GM19372 (cell line): ENCODE measurements at regions not wholly inside any gene's neighbourhood (a gene's known extent, or its start where the extent isn't known, plus 50 kb on each side); places are given as distances from the start of the nearest gene placed in this dataset.
"Not testable (repeated sequence)": the region's sequence is repeated elsewhere in the genome, so short reads cannot be mapped to it uniquely, and the experiment has no call there.

Source experiments
- ATAC-seq: cut with Tn5 transposase; IDR thresholded peaks from one replicate; pipeline ENCODE4 v1.9.1; 2021; ENCODE audit warnings: mild to moderate bottlenecking, low read depth, moderate library complexity; ENCODE audit not compliant: unreplicated experiment

- no peak for ATAC-seq
Observed at GRCh38 chr10:7108141-7108540, 302.7 kb downstream of the SFMBT2 start.

DNA sequence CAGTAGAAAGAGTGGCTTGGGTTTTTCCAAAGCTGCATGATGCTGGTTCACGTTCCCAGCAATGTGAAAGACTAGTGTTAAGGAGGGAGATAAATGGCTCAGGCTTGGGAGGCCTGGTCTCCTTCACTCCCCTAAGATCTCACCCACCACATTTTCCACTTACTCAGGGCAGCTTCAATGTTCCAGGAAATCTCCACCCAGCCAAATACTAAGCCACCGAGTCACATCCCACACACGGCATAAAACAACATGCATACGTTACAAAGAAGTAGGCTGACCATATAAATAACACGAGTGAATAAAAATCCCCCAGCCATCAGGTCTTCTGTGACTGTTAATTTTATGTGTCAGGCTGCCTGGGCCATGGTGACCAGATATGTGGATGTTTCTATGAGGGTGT, 303.5 kb downstream of the SFMBT2 start:
- ATAC-seq: no peak

DNA sequence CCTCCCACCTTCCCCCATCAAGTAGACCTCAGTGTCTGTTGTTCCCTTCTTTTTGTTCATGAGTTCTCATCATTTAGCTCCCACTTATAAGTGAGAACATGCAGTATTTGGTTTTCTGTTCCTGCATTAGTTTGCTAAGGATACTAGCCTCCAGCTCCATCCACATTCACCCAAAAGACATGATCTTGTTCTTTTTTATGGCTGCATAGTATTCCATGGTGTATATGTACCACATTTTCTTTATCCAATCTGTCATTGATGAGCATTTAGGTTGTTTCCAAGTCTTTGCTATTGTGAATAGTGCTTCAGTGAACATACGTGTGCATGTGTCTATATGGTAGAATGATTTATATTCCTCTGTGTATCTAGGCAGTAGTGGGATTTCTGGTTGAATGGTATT, 306.5 kb downstream of the SFMBT2 start:
- not testable (repeated sequence) for ATAC-seq

GRCh38 chr10:7102557-7103349, 308.1 kb downstream of the SFMBT2 start:
- ATAC-seq: no peak

GRCh38 chr10:7102084-7102483, 308.8 kb downstream of the SFMBT2 start:
- ATAC-seq: no peak

DNA sequence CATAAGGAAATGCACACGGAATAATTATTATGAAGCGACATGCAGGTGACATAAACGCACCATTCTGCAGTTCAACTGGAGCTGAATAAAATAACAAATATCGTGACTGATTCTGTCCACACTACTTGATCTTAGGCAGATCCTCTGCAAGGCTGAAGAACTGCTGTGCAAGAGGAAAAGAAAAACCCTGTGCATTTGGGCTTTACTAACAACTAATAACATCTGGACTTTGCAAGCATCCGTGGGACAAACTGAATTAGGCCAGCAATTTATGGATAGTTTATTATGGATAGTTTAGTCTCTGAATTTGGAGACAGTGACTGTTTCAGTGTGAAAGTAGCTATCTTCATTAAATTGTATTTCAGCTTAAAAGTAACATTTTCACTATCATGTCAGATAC, 309.4 kb downstream of the SFMBT2 start:
- no peak for ATAC-seq

GRCh38 chr10:7100032-7100702, 310.7 kb downstream of the SFMBT2 start:
- ATAC-seq: no peak

GRCh38 chr10:7098160-7098762, 312.6 kb downstream of the SFMBT2 start:
- ATAC-seq: no peak

GRCh38 chr10:7094781-7095180, 316.1 kb downstream of the SFMBT2 start:
- no peak for ATAC-seq

GRCh38 chr10:7093368-7093767, 317.5 kb downstream of the SFMBT2 start:
- no peak for ATAC-seq

DNA sequence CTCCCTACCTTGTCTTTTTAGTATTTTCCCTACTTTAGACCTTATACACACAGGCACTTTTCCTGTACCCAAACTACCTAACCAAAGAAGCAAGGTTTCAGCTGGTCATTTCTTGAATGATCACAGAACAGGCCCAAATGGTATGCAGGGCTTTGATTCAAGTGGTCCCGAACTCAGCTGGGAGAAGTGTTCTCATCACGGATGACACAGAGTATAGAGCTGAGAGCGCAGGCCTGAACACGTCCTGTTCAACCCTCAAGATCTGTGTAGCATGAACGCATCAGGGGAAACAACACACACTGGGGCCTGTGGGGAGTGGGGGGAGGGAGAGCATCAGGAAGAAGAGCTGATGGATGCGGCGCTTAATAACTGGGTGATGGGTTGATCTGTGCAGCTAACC, 318.2 kb downstream of the SFMBT2 start:
- ATAC-seq: no peak

DNA sequence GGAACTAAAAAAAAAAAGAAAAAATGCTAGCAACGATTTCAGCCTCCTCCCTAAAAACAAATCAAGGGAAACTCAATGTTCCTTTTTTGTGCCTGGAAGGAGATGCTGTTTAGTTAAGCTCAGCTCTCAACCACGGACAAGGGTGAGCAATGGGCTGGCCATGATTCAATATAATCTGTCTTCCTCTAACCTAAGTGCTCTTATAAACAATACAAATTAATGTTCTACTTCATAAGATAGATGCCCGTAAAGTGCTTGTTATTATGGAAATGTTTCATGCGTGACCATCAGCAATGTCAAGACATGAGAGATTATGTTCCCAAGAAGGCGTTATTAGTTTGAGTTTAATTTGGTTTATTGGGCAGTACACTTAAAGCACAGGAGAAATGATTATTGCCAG, 320.3 kb downstream of the SFMBT2 start:
- ATAC-seq: no peak

DNA sequence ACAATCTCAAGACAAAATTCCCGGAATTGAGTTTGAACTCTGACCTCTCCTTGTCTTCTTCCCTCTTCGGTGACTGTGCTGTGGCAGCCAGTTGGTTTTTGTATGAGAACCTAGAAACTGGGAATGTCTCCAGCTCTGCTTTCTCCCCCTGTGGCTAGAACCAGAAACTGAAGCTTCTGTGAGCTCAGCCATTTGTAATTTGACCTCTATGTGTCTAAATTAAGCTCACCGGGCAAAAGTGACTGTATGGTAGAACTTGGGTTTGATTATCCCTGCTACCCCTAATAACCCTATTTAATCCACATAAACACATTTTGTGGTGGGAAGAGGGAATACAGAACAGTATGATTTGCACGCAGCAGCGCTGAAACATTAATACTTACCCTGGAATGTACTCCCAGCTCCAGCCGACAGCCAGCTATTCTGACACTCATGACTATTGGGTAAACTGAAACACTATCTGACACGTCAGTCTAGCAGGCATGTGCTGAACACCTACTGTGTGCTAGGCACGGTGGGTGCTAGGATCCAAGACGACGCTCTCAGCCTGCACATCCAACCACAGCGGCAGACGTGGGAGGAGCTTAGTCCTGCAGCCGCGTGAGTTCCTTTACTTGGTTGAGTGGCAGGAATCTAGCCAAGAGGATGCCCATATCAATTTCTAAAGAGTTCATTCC, 324.8 kb downstream of the SFMBT2 start:
- no peak for ATAC-seq

DNA sequence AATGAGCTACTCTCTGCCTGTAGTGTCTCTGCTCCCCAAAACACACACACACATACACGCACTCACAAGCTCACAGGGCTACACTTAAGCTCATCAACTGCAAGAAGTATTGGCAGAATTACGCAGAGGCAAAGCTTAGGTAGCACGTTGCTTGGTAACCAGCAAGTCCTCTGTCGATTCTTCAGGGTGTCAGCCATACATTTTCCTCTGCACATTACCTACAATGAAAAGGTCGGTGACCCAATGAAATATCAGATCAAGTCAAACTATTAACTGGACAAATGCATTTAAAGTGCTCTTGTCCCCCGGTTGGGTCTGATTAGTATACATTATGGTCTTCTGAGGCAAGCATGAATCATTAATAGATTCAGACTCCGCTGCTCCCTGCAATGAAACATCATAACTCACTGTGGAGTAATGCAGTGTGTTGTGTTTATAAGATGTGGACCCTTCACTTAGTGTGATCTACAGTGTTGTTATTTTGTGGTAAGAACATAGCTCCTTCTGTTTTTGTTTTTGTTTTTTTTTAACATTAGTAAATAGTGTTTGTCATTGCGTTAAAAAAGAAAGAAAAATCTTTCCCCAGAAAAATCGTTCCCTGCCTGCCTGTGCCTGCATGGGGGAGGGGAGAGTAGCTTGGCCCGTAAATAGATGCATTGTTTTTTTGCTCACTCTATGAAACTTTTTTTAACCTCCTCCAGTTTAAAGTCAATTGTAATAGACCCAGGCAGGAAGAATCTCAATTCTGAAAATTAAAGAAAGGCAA, 325.5 kb downstream of the SFMBT2 start:
- ATAC-seq: no peak

GRCh38 chr10:7084280-7085005, 326.4 kb downstream of the SFMBT2 start:
- no peak for ATAC-seq

GRCh38 chr10:7082967-7083366, 327.9 kb downstream of the SFMBT2 start:
- ATAC-seq: no peak

DNA sequence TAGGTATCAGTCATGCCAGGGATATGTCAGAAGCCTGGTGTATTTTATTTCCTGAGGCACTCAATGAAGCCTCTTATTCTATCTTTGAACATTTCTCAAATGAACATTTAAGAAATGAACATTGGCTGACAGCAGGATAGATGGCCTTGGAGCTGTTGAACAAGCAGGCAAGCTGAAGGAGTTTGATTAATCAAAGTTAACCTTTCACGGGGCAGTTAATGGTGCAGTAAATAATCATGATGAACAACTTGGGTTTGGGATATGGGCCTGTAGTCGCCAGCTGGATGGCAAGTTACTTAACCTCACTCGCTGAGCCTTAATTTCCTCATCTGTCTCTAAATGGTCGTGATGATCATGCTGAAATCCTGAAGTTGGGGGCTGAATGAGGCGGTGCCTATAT, 333.0 kb downstream of the SFMBT2 start:
- no peak for ATAC-seq

GRCh38 chr10:7075851-7076250, 335.0 kb downstream of the SFMBT2 start:
- ATAC-seq: no peak

DNA sequence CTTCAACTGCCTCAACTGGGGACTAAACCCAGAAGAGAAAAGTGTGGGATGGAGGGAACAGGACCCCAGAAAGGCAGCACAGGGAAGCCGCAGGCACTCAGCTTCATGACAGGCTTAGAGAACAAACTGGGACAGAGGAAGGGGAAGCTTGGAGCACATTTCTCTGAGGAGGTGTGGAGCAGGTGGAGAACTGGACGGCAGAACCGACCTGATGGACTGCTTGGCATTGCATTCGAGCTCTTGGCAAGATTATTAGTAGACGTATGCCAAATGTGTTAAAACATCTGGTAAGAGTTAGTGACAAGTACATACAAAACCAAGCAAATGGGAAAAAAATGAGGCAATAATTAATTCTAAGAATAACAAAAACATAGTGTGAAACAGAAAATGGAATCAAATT, 335.7 kb downstream of the SFMBT2 start:
- no peak for ATAC-seq

- no peak for ATAC-seq
Observed at GRCh38 chr10:7071421-7071820, 339.4 kb downstream of the SFMBT2 start.
